MM.1S (cell line): ENCODE measurements at regions not wholly inside any gene's neighbourhood (a gene's known extent, or its start where the extent isn't known, plus 50 kb on each side); places are given as distances from the start of the nearest gene placed in this dataset.

ENCODE experiments used
- DNase-seq: peaks from one replicate; pipeline ENCODE4 v3.0.0-alpha.2; 2015
- H2AFZ ChIP-seq: fragments of 300-600 bp; sonication (generic); 2 replicates; pipeline ENCODE4 v1.6.0; 2016; ENCODE audit warnings: antibody characterized with exemption, low read length
- H3F3A ChIP-seq: fragments of 300-600 bp; sonication (generic); 2 replicates; pipeline ENCODE4 v1.6.1; 2016; ENCODE audit warnings: mild to moderate bottlenecking, antibody characterized with exemption, low read length, moderate library complexity, mixed read lengths; ENCODE audit not compliant: insufficient read depth
- H3K27ac ChIP-seq: fragments of 300-600 bp; sonication (generic); 2 replicates; pipeline ENCODE4 v1.5.1; 2016; ENCODE audit warnings: mild to moderate bottlenecking, low read length
- H3K27me3 ChIP-seq: fragments of 300-600 bp; sonication (generic); replicated peaks from 2 replicates; pipeline ENCODE4 v1.6.0; 2016; ENCODE audit warnings: low read length; ENCODE audit not compliant: insufficient read depth
- H3K36me3 ChIP-seq: fragments of 300-600 bp; sonication (generic); replicated peaks from 2 replicates; pipeline ENCODE4 v1.6.1; 2016; ENCODE audit warnings: mild to moderate bottlenecking, low read length, mixed read lengths; ENCODE audit not compliant: insufficient read depth
- H3K4me1 ChIP-seq: fragments of 300-600 bp; sonication (generic); 2 replicates; pipeline ENCODE4 v1.6.1; 2016; ENCODE audit warnings: low read length, mixed read lengths
- H3K4me2 ChIP-seq: fragments of 300-600 bp; sonication (generic); 2 replicates; pipeline ENCODE4 v1.6.0; 2016; ENCODE audit warnings: low read depth, low read length
- H3K4me3 ChIP-seq: fragments of 300-600 bp; sonication (generic); 2 replicates; pipeline ENCODE4 v1.5.1; 2016; ENCODE audit warnings: low read length, mixed read lengths
- H3K79me2 ChIP-seq: fragments of 300-600 bp; sonication (generic); 2 replicates; pipeline ENCODE4 v1.6.1; 2016; ENCODE audit warnings: mixed run types, low read length, mixed read lengths
- H3K9ac ChIP-seq: fragments of 300-600 bp; sonication (generic); 2 replicates; pipeline ENCODE4 v1.6.1; 2016; ENCODE audit warnings: low read length, mixed read lengths
- H3K9me2 ChIP-seq: fragments of 300-600 bp; sonication (generic); replicated peaks from 2 replicates; pipeline ENCODE4 v1.6.1; 2016; ENCODE audit warnings: mild to moderate bottlenecking, low read length, mixed read lengths; ENCODE audit not compliant: insufficient read depth
- H3K9me3 ChIP-seq: fragments of 300-600 bp; sonication (generic); replicated peaks from 2 replicates; pipeline ENCODE4 v1.6.1; 2016; ENCODE audit warnings: mild to moderate bottlenecking, low read length, mixed read lengths; ENCODE audit not compliant: insufficient read depth
- H4K20me1 ChIP-seq: fragments of 300-600 bp; sonication (generic); 2 replicates; pipeline ENCODE4 v1.6.1; 2016; ENCODE audit warnings: mild to moderate bottlenecking, low read length, moderate library complexity, mixed read lengths; ENCODE audit not compliant: insufficient read depth
- CTCF ChIP-seq: fragments of 300-600 bp; sonication (generic); IDR thresholded peaks from 2 replicates; pipeline ENCODE4 v1.5.1; 2016; ENCODE audit warnings: antibody characterized with exemption, low read length, mixed read lengths
- EZH2 ChIP-seq: fragments of 300-600 bp; sonication (generic); optimal IDR thresholded peaks from 2 replicates; pipeline ENCODE3; 2017; ENCODE audit warnings: low read depth, mild to moderate bottlenecking, antibody characterized with exemption, low read length, mixed read lengths
- EZH2phosphoT487 ChIP-seq: fragments of 300-600 bp; sonication (generic); IDR thresholded peaks from 2 replicates; pipeline ENCODE4 v1.6.1; 2018; ENCODE audit warnings: antibody characterized with exemption, low read length

- H3F3A ChIP-seq, result no peaks in the 10 kb centered on the region
- H3K9ac ChIP-seq, result no peak overlapping the region
- no peak overlapping the region for H2AFZ ChIP-seq
- no peak for TF ChIP-seq CTCF
- TF ChIP-seq EZH2, result no peak
- TF ChIP-seq EZH2phosphoT487, result no peak
- no peaks in the 10 kb centered on the region for H4K20me1 ChIP-seq
- DNase-seq, result no peak
- no peaks in the 10 kb centered on the region for H3K36me3 ChIP-seq
- no peaks in the 10 kb centered on the region for H3K27me3 ChIP-seq
- H3K4me1 ChIP-seq, result peaks cover 16% of the 10 kb centered on the region
- H3K9me2 ChIP-seq, result no peaks in the 10 kb centered on the region
- H3K4me2 ChIP-seq, result no peak overlapping the region
- no peaks in the 10 kb centered on the region for H3K79me2 ChIP-seq
- H3K4me3 ChIP-seq, result no peak overlapping the region
- no peaks in the 10 kb centered on the region for H3K9me3 ChIP-seq
- no peak overlapping the region for H3K27ac ChIP-seq
Observed at GRCh38 chr1:234675006-234675405, 65.0 kb upstream of the IRF2BP2 start.

- Histone ChIP-seq H4K20me1 (no peaks in the 10 kb centered on the region), H3K27ac (no peak overlapping the region), H3K27me3 (no peaks in the 10 kb centered on the region), H3K36me3 (no peaks in the 10 kb centered on the region), H3K9me3 (no peaks in the 10 kb centered on the region), H3F3A (no peaks in the 10 kb centered on the region), H3K4me2 (no peak overlapping the region), H3K4me3 (no peak overlapping the region), H3K9ac (no peak overlapping the region), H3K4me1 (peaks cover 16% of the 10 kb centered on the region), H2AFZ (no peak overlapping the region), H3K9me2 (no peaks in the 10 kb centered on the region), H3K79me2 (no peaks in the 10 kb centered on the region)
- no peak for DNase-seq
- no peak for TF ChIP-seq CTCF
- TF ChIP-seq EZH2phosphoT487, result no peak
- no peak for TF ChIP-seq EZH2
Observed at GRCh38 chr1:234674218-234674815, 64.3 kb upstream of the IRF2BP2 start.

- H3K79me2 ChIP-seq, result no peaks in the 10 kb centered on the region
- no peaks in the 10 kb centered on the region for H3K27me3 ChIP-seq
- no peak overlapping the region for H3K4me2 ChIP-seq
- no peak overlapping the region for H3K4me3 ChIP-seq
- no peaks in the 10 kb centered on the region for H3K9me3 ChIP-seq
- peaks cover 16% of the 10 kb centered on the region for H3K4me1 ChIP-seq
- no peak overlapping the region for H3K9ac ChIP-seq
- H3K27ac ChIP-seq, result no peak overlapping the region
- no peaks in the 10 kb centered on the region for H3K9me2 ChIP-seq
- no peaks in the 10 kb centered on the region for H3K36me3 ChIP-seq
- no peak overlapping the region for H2AFZ ChIP-seq
- H4K20me1 ChIP-seq, result no peaks in the 10 kb centered on the region
- TF ChIP-seq EZH2phosphoT487 (no peak), CTCF (no peak), EZH2 (no peak)
- no peak for DNase-seq
- no peaks in the 10 kb centered on the region for H3F3A ChIP-seq
Observed at GRCh38 chr1:234672349-234673135, 62.6 kb upstream of the IRF2BP2 start.
